CD4-positive, alpha-beta memory T cell (primary cell): ENCODE measurements at regions not wholly inside any gene's neighbourhood (a gene's known extent, or its start where the extent isn't known, plus 50 kb on each side); places are given as distances from the start of the nearest gene placed in this dataset.

Source experiments
- CTCF ChIA-PET: fragments of 350-600 bp; sonication (Branson Sonifier 250); formaldehyde crosslinking; loops from one replicate; lab custom pipeline; 2021; ENCODE audit warnings: inconsistent platforms; ENCODE audit not compliant: partially characterized antibody; lab: Charles Lee
- POLR2A ChIA-PET: fragments of 350-600 bp; sonication (Branson Sonifier 250); formaldehyde crosslinking; loops from one replicate; lab custom pipeline; 2021; ENCODE audit not compliant: partially characterized antibody; lab: Charles Lee
- DNase-seq, 5 donors: peaks; one replicate each; pipeline versions ENCODE4 v3.0.0 to v3.0.0-alpha.2; 2020 to 2022; ENCODE audit warnings: mixed read lengths in 1 of 5
- H3K27ac ChIP-seq: one replicate; pipeline ENCODE4 v1.7.0; 2013; ENCODE audit warnings: low read depth, low read length
- H3K27me3 ChIP-seq: 2 replicates; pipeline ENCODE4 v1.7.0; 2013; ENCODE audit warnings: mild to moderate bottlenecking, low read length, moderate library complexity; ENCODE audit not compliant: insufficient read depth
- H3K36me3 ChIP-seq: 2 replicates; pipeline ENCODE4 v1.7.0; 2013; ENCODE audit warnings: mild to moderate bottlenecking, low read length, moderate library complexity; ENCODE audit not compliant: insufficient read depth
- H3K4me1 ChIP-seq: 2 replicates; pipeline ENCODE4 v1.7.0; 2013; ENCODE audit warnings: mild to moderate bottlenecking, low read length, moderate library complexity; ENCODE audit not compliant: insufficient read depth
- H3K4me3 ChIP-seq, 2 donors: one replicate each; pipeline ENCODE4 v1.7.0; 2013; ENCODE audit warnings: low read length in 2 of 2, mild to moderate bottlenecking in 1 of 2
- H3K9me3 ChIP-seq, 2 donors: one replicate each; pipeline ENCODE4 v1.7.0; 2013; ENCODE audit warnings: low read length in 2 of 2, control low read depth in 1 of 2; ENCODE audit not compliant: control insufficient read depth in 1 of 2
- H3K27ac Mint-ChIP-seq, 7 donors: one replicate each; pipeline ENCODE4 v1.8.0; 2020 to 2021; ENCODE audit warnings: mixed read lengths in 7 of 7, mild to moderate bottlenecking in 6 of 7, inconsistent platforms in 3 of 7, moderate library complexity in 3 of 7
- H3K27me3 Mint-ChIP-seq, 2 donors: one replicate each; pipeline ENCODE4 v1.8.0; 2020 to 2021; ENCODE audit warnings: mixed read lengths in 2 of 2
- H3K36me3 Mint-ChIP-seq, 2 donors: one replicate each; pipeline ENCODE4 v1.8.0; 2020 to 2021; ENCODE audit warnings: mixed read lengths in 2 of 2, inconsistent platforms in 1 of 2, mild to moderate bottlenecking in 1 of 2
- H3K4me1 Mint-ChIP-seq, 4 donors: one replicate each; pipeline ENCODE4 v1.8.0; 2020 to 2021; ENCODE audit warnings: mixed read lengths in 4 of 4, mild to moderate bottlenecking in 1 of 4
- H3K4me3 Mint-ChIP-seq, 8 donors: one replicate each; pipeline ENCODE4 v1.8.0; 2020 to 2021; ENCODE audit warnings: mixed read lengths in 8 of 8, mild to moderate bottlenecking in 7 of 8, moderate library complexity in 6 of 8, inconsistent platforms in 3 of 8
- H3K9me3 Mint-ChIP-seq, 8 donors: one replicate each; pipeline ENCODE4 v1.8.0; 2020 to 2021; ENCODE audit warnings: mixed read lengths in 8 of 8, mild to moderate bottlenecking in 5 of 8, inconsistent platforms in 3 of 8, moderate library complexity in 1 of 8
- intact Hi-C: fragments of 100-400 bp; cut with micrococcal nuclease; formaldehyde crosslinking; loops from one replicate; pipeline ENCODE4 v1.15.1; 2023

- POLR2A ChIA-PET = interaction anchor here (0.8 to 1.5 kb wide), 2 partner anchors 9 to 18 kb away, joined by 3 to 6 read pairs; no protein-coding TSS in a partner anchor
- no peaks in the 10 kb centered on the region for H3K27me3 ChIP-seq
- H3K4me3 Mint-ChIP-seq = no peak overlapping the region
- CTCF ChIA-PET = interaction anchor here (0.8 to 1.3 kb wide), 2 partner anchors 14 to 40 kb away, joined by 3 read pairs; no protein-coding TSS in a partner anchor
- H3K27me3 Mint-ChIP-seq = no peaks in the 10 kb centered on the region
- no peaks in the 10 kb centered on the region for H3K36me3 ChIP-seq
- peaks cover 0 to 18% (median 10%) of the 10 kb centered on the region in 8 donors for H3K9me3 Mint-ChIP-seq
- peaks cover under 1 to 11% of the 10 kb centered on the region in 2 donors for H3K36me3 Mint-ChIP-seq
- no peak for DNase-seq
- intact Hi-C loops = no loop called here
- no peaks in the 10 kb centered on the region for H3K9me3 ChIP-seq
- no peak overlapping the region for H3K4me3 ChIP-seq
- H3K4me1 Mint-ChIP-seq = peaks cover 0 to 10% (median 5%) of the 10 kb centered on the region in 4 donors
- no peak overlapping the region for H3K27ac ChIP-seq
- peaks cover 3% of the 10 kb centered on the region for H3K4me1 ChIP-seq
- no peak overlapping the region for H3K27ac Mint-ChIP-seq
These were observed 77.6 kb upstream of the ANKRD55 start for GRCh38 chr5:56310711-56311204.

GRCh38 chr5:56309262-56309826 is 76.2 kb upstream of the ANKRD55 start:
- Histone ChIP-seq H3K9me3 (no peaks in the 10 kb centered on the region), H3K4me3 (no peak overlapping the region), H3K36me3 (no peaks in the 10 kb centered on the region), H3K27me3 (no peaks in the 10 kb centered on the region), H3K27ac (no peak overlapping the region), H3K4me1 (no peaks in the 10 kb centered on the region)
- POLR2A ChIA-PET = interaction anchor here (1.5 kb wide), 1 partner anchor 19 kb away, joined by 6 read pairs; no protein-coding TSS in a partner anchor
- H3K9me3 Mint-ChIP-seq = peaks cover 0 to 21% (median 13%) of the 10 kb centered on the region in 8 donors
- H3K27me3 Mint-ChIP-seq = no peaks in the 10 kb centered on the region
- DNase-seq = no peak
- peaks cover 2 to 14% of the 10 kb centered on the region in 2 donors for H3K36me3 Mint-ChIP-seq
- intact Hi-C loops = no loop called here
- H3K27ac Mint-ChIP-seq = peak overlapping the region in 1 of 7 donors; percentile 22
- peak overlapping the region in 1 of 8 donors; percentile 36 for H3K4me3 Mint-ChIP-seq
- H3K4me1 Mint-ChIP-seq = peaks cover 0 to 7% (median 3%) of the 10 kb centered on the region in 4 donors
- CTCF ChIA-PET = interaction anchor here (0.6 kb wide), 1 partner anchor 194 kb away, joined by 3 read pairs; no protein-coding TSS in a partner anchor

- no peak overlapping the region for H3K4me3 ChIP-seq
- H3K27me3 Mint-ChIP-seq = no peaks in the 10 kb centered on the region
- no peaks in the 10 kb centered on the region for H3K27me3 ChIP-seq
- peaks cover 0 to 7% (median 2%) of the 10 kb centered on the region in 4 donors for H3K4me1 Mint-ChIP-seq
- CTCF ChIA-PET = no interaction called here
- intact Hi-C loops = no loop called here
- H3K36me3 ChIP-seq = no peaks in the 10 kb centered on the region
- no peaks in the 10 kb centered on the region for H3K9me3 ChIP-seq
- no peak for DNase-seq
- H3K9me3 Mint-ChIP-seq = peaks cover 0 to 21% (median 13%) of the 10 kb centered on the region in 8 donors
- H3K4me3 Mint-ChIP-seq = no peak overlapping the region
- H3K27ac ChIP-seq = no peak overlapping the region
- POLR2A ChIA-PET = no interaction called here
- peaks cover 2 to 14% of the 10 kb centered on the region in 2 donors for H3K36me3 Mint-ChIP-seq
- H3K27ac Mint-ChIP-seq = no peak overlapping the region
- no peaks in the 10 kb centered on the region for H3K4me1 ChIP-seq
These were observed 74.7 kb upstream of the ANKRD55 start for GRCh38 chr5:56307714-56308333.

- DNase-seq = no peak
- POLR2A ChIA-PET = no interaction called here
- Histone ChIP-seq H3K27ac (no peak overlapping the region), H3K9me3 (no peaks in the 10 kb centered on the region), H3K27me3 (no peaks in the 10 kb centered on the region), H3K4me1 (no peaks in the 10 kb centered on the region), H3K4me3 (no peak overlapping the region), H3K36me3 (no peaks in the 10 kb centered on the region)
- H3K27ac Mint-ChIP-seq = no peak overlapping the region
- H3K27me3 Mint-ChIP-seq = no peaks in the 10 kb centered on the region
- H3K4me1 Mint-ChIP-seq = peaks cover 0 to 7% (median under 1%) of the 10 kb centered on the region in 4 donors
- H3K4me3 Mint-ChIP-seq = no peak overlapping the region
- H3K36me3 Mint-ChIP-seq = peaks cover 2 to 14% of the 10 kb centered on the region in 2 donors
- H3K9me3 Mint-ChIP-seq = peaks cover 0 to 21% (median 13%) of the 10 kb centered on the region in 8 donors
- intact Hi-C loops = no loop called here
- CTCF ChIA-PET = interaction anchor here (1.1 kb wide), 1 partner anchor 10 kb away, joined by 3 read pairs; no protein-coding TSS in a partner anchor
These were observed 73.5 kb upstream of the ANKRD55 start for GRCh38 chr5:56306433-56307150.

GRCh38 chr5:56305001-56305950 is 72.1 kb upstream of the ANKRD55 start:
- no peaks in the 10 kb centered on the region for H3K27me3 ChIP-seq
- no peak for DNase-seq

GRCh38 chr5:56303511-56303910 is 70.4 kb upstream of the ANKRD55 start:
- H3K9me3 ChIP-seq = no peaks in the 10 kb centered on the region
- no peak overlapping the region for H3K4me3 ChIP-seq
- no peak overlapping the region for H3K27ac Mint-ChIP-seq
- H3K4me3 Mint-ChIP-seq = no peak overlapping the region
- no peaks in the 10 kb centered on the region for H3K4me1 ChIP-seq
- intact Hi-C loops = no loop called here
- POLR2A ChIA-PET = no interaction called here
- H3K36me3 Mint-ChIP-seq = peaks cover 2 to 14% of the 10 kb centered on the region in 2 donors
- CTCF ChIA-PET = interaction anchor here (1.2 kb wide), 1 partner anchor 32 kb away, joined by 4 read pairs; no protein-coding TSS in a partner anchor
- H3K4me1 Mint-ChIP-seq = peaks cover 0 to 2% (median 0%) of the 10 kb centered on the region in 4 donors
- DNase-seq = no peak
- H3K9me3 Mint-ChIP-seq = peaks cover 0 to 21% (median 13%) of the 10 kb centered on the region in 8 donors
- no peaks in the 10 kb centered on the region for H3K27me3 ChIP-seq
- no peak overlapping the region for H3K27ac ChIP-seq
- H3K27me3 Mint-ChIP-seq = no peaks in the 10 kb centered on the region
- H3K36me3 ChIP-seq = no peaks in the 10 kb centered on the region

More at GRCh38 chr5:56305001-56305950, 72.1 kb upstream of the ANKRD55 start:
- POLR2A ChIA-PET = interaction anchor here (1.3 kb wide), 1 partner anchor 19 kb away, joined by 4 read pairs; no protein-coding TSS in a partner anchor
- Mint-ChIP-seq H3K36me3 (peaks cover 2 to 14% of the 10 kb centered on the region in 2 donors), H3K9me3 (peaks cover 0 to 21% (median 13%) of the 10 kb centered on the region in 8 donors), H3K4me3 (no peak overlapping the region), H3K27me3 (no peaks in the 10 kb centered on the region), H3K27ac (peak overlapping the region in 1 of 7 donors; percentile 33), H3K4me1 (peaks cover 0 to 6% (median 0%) of the 10 kb centered on the region in 4 donors)
- no peak overlapping the region for H3K4me3 ChIP-seq
- CTCF ChIA-PET = interaction anchor here (1.1 kb wide), 1 partner anchor 9 kb away, joined by 3 read pairs; no protein-coding TSS in a partner anchor
- H3K4me1 ChIP-seq = no peaks in the 10 kb centered on the region
- intact Hi-C loops = no loop called here
- no peak overlapping the region for H3K27ac ChIP-seq
- H3K9me3 ChIP-seq = no peaks in the 10 kb centered on the region
- no peaks in the 10 kb centered on the region for H3K36me3 ChIP-seq
